ENCODE measurements at regions not wholly inside any gene's neighbourhood (a gene's known extent, or its start where the extent isn't known, plus 50 kb on each side); places are given as distances from the start of the nearest gene placed in this dataset.

DNA sequence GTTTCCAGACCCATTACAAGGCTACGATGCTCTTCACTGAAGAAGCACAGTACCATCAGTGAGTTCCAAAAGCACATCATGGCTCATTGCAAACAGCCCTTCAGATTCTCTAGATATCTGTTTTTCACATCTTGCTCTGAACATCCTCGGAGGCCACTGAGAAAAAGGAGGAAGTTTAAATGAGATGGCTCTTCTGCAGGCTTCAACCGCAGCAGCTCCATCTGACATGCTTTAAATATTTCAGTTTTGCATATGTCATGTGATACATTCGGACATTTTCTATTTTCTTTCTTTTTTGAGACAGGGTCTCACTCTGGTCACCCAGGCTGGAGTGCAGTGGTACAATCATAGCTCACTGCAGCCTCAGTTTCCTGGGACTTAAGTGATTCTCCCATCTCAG lies 396.8 kb downstream of the NPIPA8 start:
- TF ChIP-seq, protein P1, sequence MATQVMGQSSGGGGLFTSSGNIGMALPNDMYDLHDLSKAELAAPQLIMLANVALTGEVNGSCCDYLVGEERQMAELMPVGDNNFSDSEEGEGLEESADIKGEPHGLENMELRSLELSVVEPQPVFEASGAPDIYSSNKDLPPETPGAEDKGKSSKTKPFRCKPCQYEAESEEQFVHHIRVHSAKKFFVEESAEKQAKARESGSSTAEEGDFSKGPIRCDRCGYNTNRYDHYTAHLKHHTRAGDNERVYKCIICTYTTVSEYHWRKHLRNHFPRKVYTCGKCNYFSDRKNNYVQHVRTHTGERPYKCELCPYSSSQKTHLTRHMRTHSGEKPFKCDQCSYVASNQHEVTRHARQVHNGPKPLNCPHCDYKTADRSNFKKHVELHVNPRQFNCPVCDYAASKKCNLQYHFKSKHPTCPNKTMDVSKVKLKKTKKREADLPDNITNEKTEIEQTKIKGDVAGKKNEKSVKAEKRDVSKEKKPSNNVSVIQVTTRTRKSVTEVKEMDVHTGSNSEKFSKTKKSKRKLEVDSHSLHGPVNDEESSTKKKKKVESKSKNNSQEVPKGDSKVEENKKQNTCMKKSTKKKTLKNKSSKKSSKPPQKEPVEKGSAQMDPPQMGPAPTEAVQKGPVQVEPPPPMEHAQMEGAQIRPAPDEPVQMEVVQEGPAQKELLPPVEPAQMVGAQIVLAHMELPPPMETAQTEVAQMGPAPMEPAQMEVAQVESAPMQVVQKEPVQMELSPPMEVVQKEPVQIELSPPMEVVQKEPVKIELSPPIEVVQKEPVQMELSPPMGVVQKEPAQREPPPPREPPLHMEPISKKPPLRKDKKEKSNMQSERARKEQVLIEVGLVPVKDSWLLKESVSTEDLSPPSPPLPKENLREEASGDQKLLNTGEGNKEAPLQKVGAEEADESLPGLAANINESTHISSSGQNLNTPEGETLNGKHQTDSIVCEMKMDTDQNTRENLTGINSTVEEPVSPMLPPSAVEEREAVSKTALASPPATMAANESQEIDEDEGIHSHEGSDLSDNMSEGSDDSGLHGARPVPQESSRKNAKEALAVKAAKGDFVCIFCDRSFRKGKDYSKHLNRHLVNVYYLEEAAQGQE (IDR thresholded peaks at IDR 0.05; ENCODE audit: insufficient read depth in 1 of 2, low read depth in 2 of 2, low read length in 2 of 2), result no peak
- TF ChIP-seq POLR2AphosphoS5 (IDR thresholded peaks at IDR 0.05; ENCODE audit: low read depth, low read length), result no peak
